GM10248 (cell line): ENCODE measurements at regions not wholly inside any gene's neighbourhood (a gene's known extent, or its start where the extent isn't known, plus 50 kb on each side); places are given as distances from the start of the nearest gene placed in this dataset.

Experiments
- CTCF ChIA-PET: fragments of 300-600 bp; sonication (Branson Sonifier 250); formaldehyde crosslinking; extraction: SDS; loops from one replicate; lab custom pipeline; 2021; ENCODE audit warnings: antibody characterized with exemption; lab: Yijun Ruan, JAX
- POLR2A ChIA-PET: fragments of 350-650 bp; sonication (Branson Sonifier 250); formaldehyde crosslinking; extraction: SDS; loops from one replicate; lab custom pipeline; 2020; ENCODE audit warnings: antibody characterized with exemption; lab: Yijun Ruan, JAX
- DNase-seq: peaks from one replicate; pipeline ENCODE4 v3.0.0; 2012; ENCODE audit errors: extremely low spot score
- CTCF ChIP-seq: IDR thresholded peaks from 2 replicates; pipeline ENCODE4 v1.5.1; 2012; ENCODE audit warnings: mild to moderate bottlenecking, low read depth; ENCODE audit errors: extremely low read depth, missing control alignments, control extremely low read depth

GRCh38 chr2:67259556-67260342 is 137.4 kb upstream of the ETAA1 start:
- no peak for TF ChIP-seq CTCF
- ChIA-PET CTCF (interaction anchor here (1.6 kb wide), 1 partner anchor 24 kb away, joined by 5 read pairs; no protein-coding TSS in a partner anchor), POLR2A (no interaction called here)
- no peak for DNase-seq

- CTCF ChIA-PET: interaction anchor here (1.1 to 1.6 kb wide), 2 partner anchors 10 to 23 kb away, joined by 3 to 5 read pairs; no protein-coding TSS in a partner anchor
These were observed 136.5 kb upstream of the ETAA1 start for GRCh38 chr2:67260343-67261277.

GRCh38 chr2:67267241-67267640 is 129.9 kb upstream of the ETAA1 start:
- POLR2A ChIA-PET: no interaction called here
- no peak for TF ChIP-seq CTCF
- DNase-seq: no peak
- CTCF ChIA-PET: no interaction called here

More at GRCh38 chr2:67260343-67261277, 136.5 kb upstream of the ETAA1 start:
- POLR2A ChIA-PET: no interaction called here
- no peak for DNase-seq
- TF ChIP-seq CTCF: no peak

GRCh38 chr2:67268797-67269196 is 128.3 kb upstream of the ETAA1 start:
- no peak for TF ChIP-seq CTCF

GRCh38 chr2:67272195-67272594 is 124.9 kb upstream of the ETAA1 start:
- CTCF ChIA-PET: interaction anchor here (1.2 to 1.6 kb wide), 2 partner anchors 10 to 12 kb away, joined by 3 to 4 read pairs; no protein-coding TSS in a partner anchor
- POLR2A ChIA-PET: no interaction called here

More at GRCh38 chr2:67268797-67269196, 128.3 kb upstream of the ETAA1 start:
- ChIA-PET CTCF (no interaction called here), POLR2A (no interaction called here)
- no peak for DNase-seq

More at GRCh38 chr2:67272195-67272594, 124.9 kb upstream of the ETAA1 start:
- no peak for DNase-seq
- no peak for TF ChIP-seq CTCF
